Endothelial cell of umbilical vein (primary cell): ENCODE measurements at regions not wholly inside any gene's neighbourhood (a gene's known extent, or its start where the extent isn't known, plus 50 kb on each side); places are given as distances from the start of the nearest gene placed in this dataset.

ENCODE experiments used
- CTCF ChIP-seq, 2 donors: IDR thresholded peaks; 1 replicate in 1 of 2; 2 replicates in 1 of 2; pipeline ENCODE4 v1.5.1; 2011; ENCODE audit warnings: low read length in 2 of 2, mild to moderate bottlenecking in 2 of 2, moderate library complexity in 2 of 2, control low read depth in 1 of 2, inconsistent platforms in 1 of 2, low read depth in 1 of 2; ENCODE audit not compliant: insufficient read depth in 1 of 2; ENCODE audit errors: extremely low read depth in 1 of 2
- FOS ChIP-seq: IDR thresholded peaks from 2 replicates; pipeline ENCODE4 v1.6.1; 2011; ENCODE audit warnings: mild to moderate bottlenecking, low read length, moderate library complexity, borderline replicate concordance; ENCODE audit not compliant: insufficient read depth
- MAX ChIP-seq: IDR thresholded peaks from 2 replicates; pipeline ENCODE4 v1.6.1; 2011; ENCODE audit not compliant: insufficient read depth, insufficient read length
- POLR2AphosphoS5 ChIP-seq: IDR thresholded peaks from 2 replicates; pipeline ENCODE4 v1.6.1; 2012; ENCODE audit warnings: low read depth, mild to moderate bottlenecking, control low read depth, low read length, moderate library complexity; ENCODE audit not compliant: insufficient read depth

- TF ChIP-seq CTCF (IDR thresholded peaks at IDR 0.05; ENCODE audit: extremely low read depth in 1 of 2, insufficient read depth in 1 of 2, low read depth in 1 of 2, low read length in 2 of 2) = no peak
- TF ChIP-seq MAX = no peak
- TF ChIP-seq FOS = no peak
- TF ChIP-seq POLR2AphosphoS5 = no peak
Observed at GRCh38 chr4:30832639-30833038, 112.5 kb downstream of the PCDH7 start.
